Fibroblast of mammary gland (primary cell): ENCODE measurements at regions not wholly inside any gene's neighbourhood (a gene's known extent, or its start where the extent isn't known, plus 50 kb on each side); places are given as distances from the start of the nearest gene placed in this dataset.
A peak's percentile ranks its signal among the peaks of the same experiment; 100 is the strongest.

Experiments used
- DNase-seq: peaks from one replicate; pipeline ENCODE4 v3.0.0-alpha.2; 2010; ENCODE audit warnings: low read depth
- H3K4me3 ChIP-seq: 2 replicates; pipeline ENCODE4 v1.5.1; 2011; ENCODE audit warnings: low read depth, mild to moderate bottlenecking, low read length, moderate library complexity; ENCODE audit not compliant: control insufficient read depth
- TF ChIP-seq, protein P1 (sequence below): conservative IDR thresholded peaks from 2 replicates; pipeline ENCODE4 v1.5.1; 2011; ENCODE audit warnings: low read depth, low read length, inconsistent platforms; ENCODE audit not compliant: control insufficient read depth, insufficient read depth

DNA sequence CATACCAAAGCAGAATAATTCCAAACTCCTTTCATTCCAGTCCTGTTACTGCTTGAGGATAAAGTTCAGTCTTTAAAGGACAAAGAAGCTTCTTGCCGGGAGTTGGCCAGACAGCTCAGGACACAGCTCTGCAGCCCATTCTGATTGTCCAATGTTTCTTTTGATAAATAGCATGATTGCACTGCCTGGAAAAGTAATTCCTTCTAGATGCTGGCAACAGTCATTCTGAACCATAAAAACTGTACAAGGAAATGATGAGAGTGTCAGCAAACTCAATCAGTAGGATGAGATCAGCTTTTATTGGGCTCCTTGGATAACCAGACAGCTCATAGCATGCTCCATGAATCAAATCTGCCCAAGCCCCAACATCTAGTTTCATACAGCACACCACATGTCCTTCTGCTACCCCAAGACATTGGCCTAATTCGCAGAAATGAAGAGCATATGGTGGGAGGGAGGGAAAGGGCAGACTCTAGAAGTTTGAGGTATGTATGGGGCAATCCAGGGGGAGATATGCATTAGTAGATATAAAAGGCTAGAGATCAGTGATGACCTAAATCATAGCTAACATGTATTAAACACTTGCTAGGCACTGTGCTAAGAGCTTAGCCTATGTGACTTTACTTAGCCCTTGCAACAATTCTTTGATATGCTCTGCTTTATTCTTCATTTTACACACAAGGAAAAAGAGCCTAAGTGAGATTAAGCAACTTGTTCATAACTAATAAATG lies 219.9 kb upstream of the NREP start:
- no peak overlapping the region for H3K4me3 ChIP-seq
- DNase-seq: peak; percentile 57
- TF ChIP-seq, protein P1, sequence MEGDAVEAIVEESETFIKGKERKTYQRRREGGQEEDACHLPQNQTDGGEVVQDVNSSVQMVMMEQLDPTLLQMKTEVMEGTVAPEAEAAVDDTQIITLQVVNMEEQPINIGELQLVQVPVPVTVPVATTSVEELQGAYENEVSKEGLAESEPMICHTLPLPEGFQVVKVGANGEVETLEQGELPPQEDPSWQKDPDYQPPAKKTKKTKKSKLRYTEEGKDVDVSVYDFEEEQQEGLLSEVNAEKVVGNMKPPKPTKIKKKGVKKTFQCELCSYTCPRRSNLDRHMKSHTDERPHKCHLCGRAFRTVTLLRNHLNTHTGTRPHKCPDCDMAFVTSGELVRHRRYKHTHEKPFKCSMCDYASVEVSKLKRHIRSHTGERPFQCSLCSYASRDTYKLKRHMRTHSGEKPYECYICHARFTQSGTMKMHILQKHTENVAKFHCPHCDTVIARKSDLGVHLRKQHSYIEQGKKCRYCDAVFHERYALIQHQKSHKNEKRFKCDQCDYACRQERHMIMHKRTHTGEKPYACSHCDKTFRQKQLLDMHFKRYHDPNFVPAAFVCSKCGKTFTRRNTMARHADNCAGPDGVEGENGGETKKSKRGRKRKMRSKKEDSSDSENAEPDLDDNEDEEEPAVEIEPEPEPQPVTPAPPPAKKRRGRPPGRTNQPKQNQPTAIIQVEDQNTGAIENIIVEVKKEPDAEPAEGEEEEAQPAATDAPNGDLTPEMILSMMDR: no peak

DNA sequence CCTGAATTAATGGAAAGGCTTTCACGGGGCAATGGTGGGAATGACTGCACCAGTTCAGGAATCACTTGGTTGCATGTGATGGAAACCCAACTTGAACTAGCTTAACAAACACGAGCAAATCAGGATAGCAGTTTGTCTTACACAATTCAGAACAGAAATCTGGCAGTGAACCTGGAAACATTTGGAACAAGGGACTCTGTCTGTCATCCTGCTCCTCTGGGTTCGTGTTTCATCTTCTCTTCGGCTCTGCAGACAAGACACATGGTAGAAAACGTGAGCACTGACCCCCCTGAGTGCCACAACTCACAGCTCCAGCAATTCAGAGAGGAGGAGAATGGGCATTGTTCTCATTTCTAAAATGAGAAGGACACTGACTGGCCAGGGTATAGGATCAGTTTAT lies 218.1 kb upstream of the NREP start:
- peak; percentile 58 for DNase-seq
- TF ChIP-seq, protein P1: no peak
- H3K4me3 ChIP-seq: no peak overlapping the region

DNA sequence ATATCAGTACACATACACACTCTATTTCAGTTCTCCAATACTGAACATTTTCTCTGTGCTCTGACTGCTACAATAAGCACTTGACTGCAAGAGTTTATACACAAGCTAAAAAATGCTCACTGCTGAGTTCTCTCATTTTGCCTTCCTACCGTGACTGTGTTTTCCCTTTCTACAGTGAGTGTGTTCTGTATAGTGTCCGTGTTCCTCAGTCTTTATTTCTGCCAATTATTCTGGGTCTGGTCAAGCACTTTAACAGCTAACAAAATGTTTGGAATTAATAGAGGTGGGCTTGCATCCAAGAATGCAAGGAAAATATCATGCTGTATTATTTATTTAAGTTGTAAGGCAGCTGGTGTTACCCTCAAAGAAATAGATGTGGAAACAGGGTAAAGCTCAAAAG lies 217.0 kb upstream of the NREP start:
- TF ChIP-seq, protein P1: no peak
- no peak overlapping the region for H3K4me3 ChIP-seq
- no peak for DNase-seq

DNA sequence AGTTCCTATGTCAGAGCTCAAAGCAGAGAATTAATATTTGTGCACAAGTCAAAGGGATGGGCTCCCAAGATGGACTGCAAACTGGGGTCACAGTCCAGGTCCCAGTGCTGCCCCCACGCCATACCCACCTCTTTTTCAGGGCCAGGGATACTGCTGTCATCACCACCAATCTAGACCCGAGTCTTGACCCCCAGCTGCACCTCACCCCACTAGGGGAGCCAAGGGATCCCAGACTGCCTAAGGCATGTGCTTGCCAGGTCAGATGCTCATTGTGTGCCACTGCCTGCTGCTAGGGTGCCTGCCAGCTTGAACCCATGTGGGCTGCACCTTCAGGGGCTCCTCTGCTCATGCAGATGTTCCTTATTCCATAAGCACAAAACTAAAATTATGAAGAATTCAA lies 215.6 kb upstream of the NREP start:
- no peak for DNase-seq
- no peak overlapping the region for H3K4me3 ChIP-seq
- TF ChIP-seq, protein P1: no peak

DNA sequence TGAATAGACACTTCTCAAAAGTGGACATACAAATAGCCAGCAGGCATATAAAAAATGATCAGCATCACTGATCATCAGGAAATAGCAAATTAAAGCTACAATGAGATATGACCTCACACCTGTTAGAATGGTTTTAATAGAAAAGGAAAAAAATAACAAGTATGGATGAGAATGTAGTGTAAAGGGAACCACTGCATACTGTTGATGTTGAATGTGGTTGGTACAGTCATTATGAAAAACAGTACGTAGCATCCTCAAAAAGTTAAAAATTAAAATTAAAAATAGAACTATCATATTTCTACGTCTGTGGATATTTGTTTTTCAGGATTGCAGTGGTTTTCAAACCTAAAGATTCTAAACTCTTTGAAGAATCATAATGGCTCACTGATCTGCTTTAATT lies 215.1 kb upstream of the NREP start:
- TF ChIP-seq, protein P1: no peak
- no peak overlapping the region for H3K4me3 ChIP-seq
- DNase-seq: no peak

DNA sequence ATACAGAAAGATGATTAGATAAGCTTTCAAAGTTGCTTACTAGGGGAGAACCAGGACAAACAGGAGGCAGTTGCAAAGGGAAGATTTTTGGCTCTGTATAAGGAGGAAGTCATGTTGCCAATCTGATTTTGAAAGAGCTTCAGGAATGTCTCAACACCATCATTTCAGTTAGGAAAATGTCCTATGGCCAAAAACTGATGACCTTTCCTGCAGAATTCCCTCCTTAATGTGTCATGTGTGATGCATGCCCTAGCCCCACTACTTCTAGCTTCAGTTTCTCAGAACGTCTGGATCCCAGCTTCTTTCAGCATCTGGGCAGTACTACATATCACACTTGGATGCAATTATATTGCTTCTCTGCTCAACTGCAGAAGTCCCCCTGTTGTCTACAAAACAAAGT lies 211.5 kb upstream of the NREP start:
- peak; percentile 73 for DNase-seq
- TF ChIP-seq, protein P1: no peak
- no peak overlapping the region for H3K4me3 ChIP-seq
